ENCODE measurements at regions not wholly inside any gene's neighbourhood (a gene's known extent, or its start where the extent isn't known, plus 50 kb on each side); places are given as distances from the start of the nearest gene placed in this dataset.

GRCh38 chr4:175309041-175309440 lies 390.9 kb downstream of the ADAM29 start:
- ATAC-seq (ENCODE audit: low FRiP score in 2 of 2) = no peak

GRCh38 chr4:175325230-175325629 lies 407.1 kb downstream of the ADAM29 start:
- WGBS, 2 donors = 94 to 95% methylated on average over 5 of the region's 5 CpGs
- DNase-seq = no peak

More at GRCh38 chr4:175309041-175309440, 390.9 kb downstream of the ADAM29 start:
- no peaks in the 10 kb centered on the region for H3K27me3 ChIP-seq
- 57 to 75% methylated on average over 3 of the region's 3 CpGs for WGBS, 2 donors
- H3K4me3 ChIP-seq = no peak overlapping the region
- no peaks in the 10 kb centered on the region for H3K9me3 ChIP-seq
- H3K36me3 ChIP-seq = no peaks in the 10 kb centered on the region
- DNase-seq = no peak
- no peak overlapping the region for H3K27ac ChIP-seq
- no peak for TF ChIP-seq POLR2AphosphoS5 (IDR thresholded peaks at IDR 0.05)
- no peak for TF ChIP-seq CTCF (IDR thresholded peaks at IDR 0.05)
- no peak for TF ChIP-seq EP300 (IDR thresholded peaks at IDR 0.05)
- no peak for TF ChIP-seq POLR2A (IDR thresholded peaks at IDR 0.05)
- H3K4me1 ChIP-seq = no peaks in the 10 kb centered on the region

GRCh38 chr4:175326796-175327195 lies 408.6 kb downstream of the ADAM29 start:
- no peak for DNase-seq
- no peaks in the 10 kb centered on the region for H3K4me1 ChIP-seq
- no peak overlapping the region for H3K4me3 ChIP-seq
- TF ChIP-seq CTCF (IDR thresholded peaks at IDR 0.05) (no peak), POLR2A (IDR thresholded peaks at IDR 0.05) (no peak), POLR2AphosphoS5 (IDR thresholded peaks at IDR 0.05) (no peak), EP300 (IDR thresholded peaks at IDR 0.05) (no peak)
- H3K36me3 ChIP-seq = no peaks in the 10 kb centered on the region
- no peaks in the 10 kb centered on the region for H3K9me3 ChIP-seq
- ATAC-seq (ENCODE audit: low FRiP score in 2 of 2) = no peak
- no peak overlapping the region for H3K27ac ChIP-seq
- no peaks in the 10 kb centered on the region for H3K27me3 ChIP-seq
- 80 to 84% methylated on average over 3 of the region's 3 CpGs for WGBS, 2 donors

More at GRCh38 chr4:175325230-175325629, 407.1 kb downstream of the ADAM29 start:
- Histone ChIP-seq H3K4me3 (no peak overlapping the region), H3K9me3 (no peaks in the 10 kb centered on the region), H3K36me3 (no peaks in the 10 kb centered on the region), H3K4me1 (no peaks in the 10 kb centered on the region), H3K27me3 (no peaks in the 10 kb centered on the region), H3K27ac (no peak overlapping the region)
- TF ChIP-seq CTCF (IDR thresholded peaks at IDR 0.05) (no peak), EP300 (IDR thresholded peaks at IDR 0.05) (no peak), POLR2AphosphoS5 (IDR thresholded peaks at IDR 0.05) (no peak), POLR2A (IDR thresholded peaks at IDR 0.05) (no peak)
- no peak for ATAC-seq (ENCODE audit: low FRiP score in 2 of 2)

- 100% methylated on average over 2 of the region's 2 CpGs for WGBS, 2 donors
These were observed 412.1 kb downstream of the ADAM29 start for GRCh38 chr4:175330236-175330635.

More at GRCh38 chr4:175330236-175330635, 412.1 kb downstream of the ADAM29 start:
- no peaks in the 10 kb centered on the region for H3K27me3 ChIP-seq
- no peak for TF ChIP-seq POLR2A (IDR thresholded peaks at IDR 0.05)
- TF ChIP-seq EP300 (IDR thresholded peaks at IDR 0.05) = no peak
- no peak for TF ChIP-seq POLR2AphosphoS5 (IDR thresholded peaks at IDR 0.05)
- TF ChIP-seq CTCF (IDR thresholded peaks at IDR 0.05) = no peak
- H3K36me3 ChIP-seq = no peaks in the 10 kb centered on the region
- no peak overlapping the region for H3K4me3 ChIP-seq
- no peaks in the 10 kb centered on the region for H3K4me1 ChIP-seq
- H3K27ac ChIP-seq = no peak overlapping the region
- H3K9me3 ChIP-seq = no peaks in the 10 kb centered on the region
- ATAC-seq (ENCODE audit: low FRiP score in 2 of 2) (no peak), DNase-seq (no peak)

Measured in upper lobe of left lung (tissue), 6 donors.